NB4 (cell line): ENCODE measurements at regions not wholly inside any gene's neighbourhood (a gene's known extent, or its start where the extent isn't known, plus 50 kb on each side); places are given as distances from the start of the nearest gene placed in this dataset.

Experiments used
- CTCF ChIP-seq: IDR thresholded peaks from one replicate; pipeline ENCODE4 v1.5.1; 2012; ENCODE audit warnings: low read depth, low read length
- POLR2A ChIP-seq: IDR thresholded peaks from 2 replicates; pipeline ENCODE4 v1.6.1; 2011; ENCODE audit warnings: mild to moderate bottlenecking; ENCODE audit not compliant: insufficient read length; ENCODE audit errors: extremely low read depth

- TF ChIP-seq POLR2A (no peak), CTCF (no peak)
Observed at GRCh38 chr13:66089711-66090110, 1140.4 kb downstream of the PCDH9 start.
